ENCODE measurements at regions not wholly inside any gene's neighbourhood (a gene's known extent, or its start where the extent isn't known, plus 50 kb on each side); places are given as distances from the start of the nearest gene placed in this dataset.
"Not testable (repeated sequence)": the region's sequence is repeated elsewhere in the genome, so short reads cannot be mapped to it uniquely, and the experiment has no call there.

DNA sequence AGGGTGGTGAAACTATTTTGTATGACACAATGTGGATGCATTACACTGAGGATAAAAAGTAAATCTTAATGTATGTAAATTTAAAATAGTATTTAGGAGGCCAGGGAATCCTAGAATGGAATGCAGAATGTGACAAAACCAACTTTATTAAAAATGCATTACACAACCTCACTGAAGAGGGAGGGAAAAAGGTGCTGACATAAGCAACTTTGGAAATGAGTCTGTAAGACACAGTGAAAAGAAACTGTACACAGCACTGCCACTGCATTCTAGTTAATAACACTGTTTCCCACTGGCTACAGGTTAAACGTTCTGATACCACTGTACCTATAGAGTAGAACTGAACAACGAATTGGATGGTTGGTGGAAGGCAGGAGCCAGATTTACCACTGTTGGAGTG is 308.8 kb upstream of the DPP6 start:
- not testable (repeated sequence) for H3K36me3 ChIP-seq (ENCODE audit: control insufficient read depth in 2 of 2, insufficient read depth in 2 of 2, low read length in 1 of 2); H3K27me3 ChIP-seq (ENCODE audit: control insufficient read depth in 1 of 2, insufficient read depth in 2 of 2, low read length in 2 of 2); H3K4me1 ChIP-seq (ENCODE audit: control insufficient read depth in 2 of 2, insufficient read depth in 2 of 2, low read length in 1 of 2); H3K9me3 ChIP-seq (ENCODE audit: control insufficient read depth in 2 of 2, insufficient read depth in 1 of 2, low read depth in 1 of 2, low read length in 1 of 2); H3K27ac ChIP-seq (ENCODE audit: low read depth in 2 of 2, low read length in 1 of 2); H3K4me3 ChIP-seq (ENCODE audit: low read depth in 1 of 2, low read length in 2 of 2)
- 59 to 61% methylated on average over 2 of the region's 2 CpGs for WGBS, 2 donors

DNA sequence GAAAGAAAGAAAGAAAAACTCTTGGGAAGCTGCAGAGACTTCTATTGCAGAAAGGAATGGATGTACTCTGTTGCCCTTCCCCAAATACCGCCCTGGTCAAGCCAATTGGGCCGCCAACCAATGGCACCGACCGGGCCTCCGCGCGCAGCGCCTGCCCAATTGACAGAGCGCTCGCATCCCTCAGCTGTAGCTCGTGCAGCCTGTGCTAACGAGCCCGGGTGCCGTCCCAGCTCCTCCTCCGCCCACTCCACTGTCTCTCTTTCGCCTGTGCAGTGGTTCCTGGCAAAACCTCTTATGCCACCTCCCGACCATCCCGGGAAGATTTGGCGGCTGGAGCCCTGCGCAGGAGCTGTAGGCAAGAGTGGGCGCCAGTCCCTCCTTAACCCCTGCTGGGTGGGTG is 304.2 kb upstream of the DPP6 start:
- H3K27me3 ChIP-seq (ENCODE audit: control insufficient read depth in 1 of 2, insufficient read depth in 2 of 2, low read length in 2 of 2); H3K4me3 ChIP-seq (ENCODE audit: low read depth in 1 of 2, low read length in 2 of 2); H3K27ac ChIP-seq (ENCODE audit: low read depth in 2 of 2, low read length in 1 of 2); H3K36me3 ChIP-seq (ENCODE audit: control insufficient read depth in 2 of 2, insufficient read depth in 2 of 2, low read length in 1 of 2); H3K4me1 ChIP-seq (ENCODE audit: control insufficient read depth in 2 of 2, insufficient read depth in 2 of 2, low read length in 1 of 2); H3K9me3 ChIP-seq (ENCODE audit: control insufficient read depth in 2 of 2, insufficient read depth in 1 of 2, low read depth in 1 of 2, low read length in 1 of 2): not testable (repeated sequence)
- 17 to 26% methylated on average over 17 to 21 of the region's 21 CpGs for WGBS, 2 donors

DNA sequence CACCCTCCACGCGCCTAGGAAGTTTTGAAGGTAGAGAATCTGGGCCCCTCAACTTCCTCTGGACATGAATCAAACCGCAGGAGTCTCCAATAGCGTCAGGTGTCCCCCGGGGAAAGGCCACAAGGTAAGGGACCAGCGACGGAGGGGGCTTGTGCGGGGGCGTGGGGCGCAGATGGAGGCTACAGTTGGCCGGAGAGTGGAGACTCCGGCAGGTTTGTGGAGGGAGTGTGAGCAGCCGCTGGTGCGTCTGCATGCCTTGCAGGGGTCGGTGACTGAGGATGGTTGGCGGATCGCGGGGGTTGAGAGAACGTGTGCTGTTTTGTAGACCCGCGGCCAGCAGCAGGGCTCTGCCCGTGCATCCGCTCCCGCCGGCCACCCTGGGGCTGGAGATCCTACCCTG is 303.3 kb upstream of the DPP6 start:
- H3K4me3 ChIP-seq (ENCODE audit: low read depth in 1 of 2, low read length in 2 of 2), result peak overlapping the region in 1 of 2 donors; percentile 19
- not testable (repeated sequence) for H3K4me1 ChIP-seq (ENCODE audit: control insufficient read depth in 2 of 2, insufficient read depth in 2 of 2, low read length in 1 of 2); H3K27me3 ChIP-seq (ENCODE audit: control insufficient read depth in 1 of 2, insufficient read depth in 2 of 2, low read length in 2 of 2); H3K27ac ChIP-seq (ENCODE audit: low read depth in 2 of 2, low read length in 1 of 2); H3K36me3 ChIP-seq (ENCODE audit: control insufficient read depth in 2 of 2, insufficient read depth in 2 of 2, low read length in 1 of 2); H3K9me3 ChIP-seq (ENCODE audit: control insufficient read depth in 2 of 2, insufficient read depth in 1 of 2, low read depth in 1 of 2, low read length in 1 of 2)
- WGBS, 2 donors, result 6 to 10% methylated on average over 15 to 23 of the region's 25 CpGs

GRCh38 chr7:153765869-153766268 is 286.3 kb upstream of the DPP6 start:
- H3K4me3 ChIP-seq (ENCODE audit: low read depth in 1 of 2, low read length in 2 of 2); H3K9me3 ChIP-seq (ENCODE audit: control insufficient read depth in 2 of 2, insufficient read depth in 1 of 2, low read depth in 1 of 2, low read length in 1 of 2); H3K4me1 ChIP-seq (ENCODE audit: control insufficient read depth in 2 of 2, insufficient read depth in 2 of 2, low read length in 1 of 2); H3K27ac ChIP-seq (ENCODE audit: low read depth in 2 of 2, low read length in 1 of 2); H3K36me3 ChIP-seq (ENCODE audit: control insufficient read depth in 2 of 2, insufficient read depth in 2 of 2, low read length in 1 of 2); H3K27me3 ChIP-seq (ENCODE audit: control insufficient read depth in 1 of 2, insufficient read depth in 2 of 2, low read length in 2 of 2): not testable (repeated sequence)
- WGBS, 2 donors, result 90 to 91% methylated on average over 3 of the region's 3 CpGs

GRCh38 chr7:153766926-153767325 is 285.3 kb upstream of the DPP6 start:
- H3K36me3 ChIP-seq (ENCODE audit: control insufficient read depth in 2 of 2, insufficient read depth in 2 of 2, low read length in 1 of 2); H3K4me1 ChIP-seq (ENCODE audit: control insufficient read depth in 2 of 2, insufficient read depth in 2 of 2, low read length in 1 of 2); H3K4me3 ChIP-seq (ENCODE audit: low read depth in 1 of 2, low read length in 2 of 2); H3K27me3 ChIP-seq (ENCODE audit: control insufficient read depth in 1 of 2, insufficient read depth in 2 of 2, low read length in 2 of 2); H3K9me3 ChIP-seq (ENCODE audit: control insufficient read depth in 2 of 2, insufficient read depth in 1 of 2, low read depth in 1 of 2, low read length in 1 of 2); H3K27ac ChIP-seq (ENCODE audit: low read depth in 2 of 2, low read length in 1 of 2): not testable (repeated sequence)
- WGBS, 2 donors, result 63 to 69% methylated on average over 1 of the region's 1 CpG

DNA sequence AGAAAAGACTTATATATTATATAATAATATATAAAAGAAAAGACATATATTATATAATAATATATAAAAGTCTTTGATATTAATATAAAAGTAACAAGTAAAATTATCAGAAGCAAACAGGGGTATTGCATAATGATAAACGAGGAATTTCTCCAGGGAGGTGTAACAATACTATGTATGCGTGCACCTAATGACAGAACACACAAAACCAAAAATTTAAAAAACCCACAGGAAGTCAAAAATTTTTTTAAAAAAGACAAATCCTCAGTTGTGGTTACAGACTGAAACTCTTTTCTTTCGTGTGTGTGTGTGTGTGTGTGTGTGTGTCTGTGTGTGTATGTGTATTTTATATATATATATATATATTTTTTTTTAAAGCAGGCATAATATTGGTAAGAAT is 279.2 kb upstream of the DPP6 start:
- 58 to 63% methylated on average over 3 of the region's 3 CpGs for WGBS, 2 donors
- no peaks in the 10 kb centered on the region for H3K4me1 ChIP-seq (ENCODE audit: control insufficient read depth in 2 of 2, insufficient read depth in 2 of 2, low read length in 1 of 2)
- H3K9me3 ChIP-seq (ENCODE audit: control insufficient read depth in 2 of 2, insufficient read depth in 1 of 2, low read depth in 1 of 2, low read length in 1 of 2), result no peaks in the 10 kb centered on the region
- H3K27me3 ChIP-seq (ENCODE audit: control insufficient read depth in 1 of 2, insufficient read depth in 2 of 2, low read length in 2 of 2), result no peaks in the 10 kb centered on the region
- H3K4me3 ChIP-seq (ENCODE audit: low read depth in 1 of 2, low read length in 2 of 2), result no peak overlapping the region
- H3K36me3 ChIP-seq (ENCODE audit: control insufficient read depth in 2 of 2, insufficient read depth in 2 of 2, low read length in 1 of 2), result no peaks in the 10 kb centered on the region
- no peak overlapping the region for H3K27ac ChIP-seq (ENCODE audit: low read depth in 2 of 2, low read length in 1 of 2)

DNA sequence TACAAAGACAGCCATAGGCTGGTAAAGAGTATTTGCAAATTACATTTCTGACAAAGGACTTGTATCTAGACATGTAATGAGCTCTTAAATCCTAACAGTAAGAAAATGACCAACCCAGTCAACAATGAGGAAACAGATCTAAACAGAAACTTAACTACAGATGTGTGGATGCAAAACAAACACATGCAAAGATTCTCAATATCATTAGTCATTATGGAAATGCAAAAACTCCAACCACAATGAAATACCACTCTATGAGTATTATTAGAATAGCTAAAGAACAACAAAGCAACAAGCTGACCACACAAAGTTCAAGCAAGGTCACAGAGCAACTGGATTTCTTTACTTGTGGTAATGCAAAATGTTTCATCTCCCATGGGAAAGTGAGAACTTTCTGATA is 275.3 kb upstream of the DPP6 start:
- not testable (repeated sequence) for H3K4me1 ChIP-seq (ENCODE audit: control insufficient read depth in 2 of 2, insufficient read depth in 2 of 2, low read length in 1 of 2); H3K9me3 ChIP-seq (ENCODE audit: control insufficient read depth in 2 of 2, insufficient read depth in 1 of 2, low read depth in 1 of 2, low read length in 1 of 2); H3K4me3 ChIP-seq (ENCODE audit: low read depth in 1 of 2, low read length in 2 of 2); H3K27ac ChIP-seq (ENCODE audit: low read depth in 2 of 2, low read length in 1 of 2); H3K27me3 ChIP-seq (ENCODE audit: control insufficient read depth in 1 of 2, insufficient read depth in 2 of 2, low read length in 2 of 2); H3K36me3 ChIP-seq (ENCODE audit: control insufficient read depth in 2 of 2, insufficient read depth in 2 of 2, low read length in 1 of 2)

- not testable (repeated sequence) for H3K9me3 ChIP-seq (ENCODE audit: control insufficient read depth in 2 of 2, insufficient read depth in 1 of 2, low read depth in 1 of 2, low read length in 1 of 2); H3K4me1 ChIP-seq (ENCODE audit: control insufficient read depth in 2 of 2, insufficient read depth in 2 of 2, low read length in 1 of 2); H3K4me3 ChIP-seq (ENCODE audit: low read depth in 1 of 2, low read length in 2 of 2); H3K27ac ChIP-seq (ENCODE audit: low read depth in 2 of 2, low read length in 1 of 2); H3K36me3 ChIP-seq (ENCODE audit: control insufficient read depth in 2 of 2, insufficient read depth in 2 of 2, low read length in 1 of 2); H3K27me3 ChIP-seq (ENCODE audit: control insufficient read depth in 1 of 2, insufficient read depth in 2 of 2, low read length in 2 of 2)
These were observed 254.8 kb upstream of the DPP6 start for GRCh38 chr7:153797363-153797762.

DNA sequence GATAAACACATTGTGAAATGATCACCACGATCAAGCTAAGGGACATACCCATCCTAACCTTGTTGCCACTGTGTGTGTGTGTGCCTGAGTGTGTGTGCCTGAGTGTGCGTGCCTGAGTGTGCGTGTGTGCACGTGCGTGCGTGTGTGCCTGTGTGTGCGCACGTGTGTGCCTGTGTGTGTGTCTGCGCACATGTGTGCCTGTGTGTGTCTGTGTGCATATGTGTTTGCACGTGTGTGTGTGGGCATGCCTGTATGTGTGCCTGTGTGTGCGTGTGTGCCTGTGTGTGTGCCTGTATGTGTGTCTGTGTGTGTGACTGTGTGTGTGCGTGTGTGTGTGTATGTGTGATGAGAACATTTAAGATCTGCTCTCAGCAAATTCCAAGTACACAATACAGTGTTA is 244.1 kb upstream of the DPP6 start:
- H3K4me3 ChIP-seq (ENCODE audit: low read depth in 1 of 2, low read length in 2 of 2), result no peak overlapping the region
- H3K27ac ChIP-seq (ENCODE audit: low read depth in 2 of 2, low read length in 1 of 2), result no peak overlapping the region
- no peaks in the 10 kb centered on the region for H3K36me3 ChIP-seq (ENCODE audit: control insufficient read depth in 2 of 2, insufficient read depth in 2 of 2, low read length in 1 of 2)
- H3K27me3 ChIP-seq (ENCODE audit: control insufficient read depth in 1 of 2, insufficient read depth in 2 of 2, low read length in 2 of 2), result no peaks in the 10 kb centered on the region
- H3K9me3 ChIP-seq (ENCODE audit: control insufficient read depth in 2 of 2, insufficient read depth in 1 of 2, low read depth in 1 of 2, low read length in 1 of 2), result peaks cover 0 to 3% of the 10 kb centered on the region in 2 donors
- 93 to 94% methylated on average over 12 of the region's 12 CpGs for WGBS, 2 donors
- H3K4me1 ChIP-seq (ENCODE audit: control insufficient read depth in 2 of 2, insufficient read depth in 2 of 2, low read length in 1 of 2), result no peaks in the 10 kb centered on the region

GRCh38 chr7:153829525-153829924 is 222.7 kb upstream of the DPP6 start:
- Histone ChIP-seq H3K36me3 (ENCODE audit: control insufficient read depth in 2 of 2, insufficient read depth in 2 of 2, low read length in 1 of 2) (no peaks in the 10 kb centered on the region), H3K4me3 (ENCODE audit: low read depth in 1 of 2, low read length in 2 of 2) (no peak overlapping the region), H3K27me3 (ENCODE audit: control insufficient read depth in 1 of 2, insufficient read depth in 2 of 2, low read length in 2 of 2) (no peaks in the 10 kb centered on the region), H3K9me3 (ENCODE audit: control insufficient read depth in 2 of 2, insufficient read depth in 1 of 2, low read depth in 1 of 2, low read length in 1 of 2) (peaks cover 0 to 2% of the 10 kb centered on the region in 2 donors), H3K4me1 (ENCODE audit: control insufficient read depth in 2 of 2, insufficient read depth in 2 of 2, low read length in 1 of 2) (no peaks in the 10 kb centered on the region), H3K27ac (ENCODE audit: low read depth in 2 of 2, low read length in 1 of 2) (no peak overlapping the region)
- WGBS, 2 donors, result 76% methylated on average over 9 of the region's 9 CpGs

DNA sequence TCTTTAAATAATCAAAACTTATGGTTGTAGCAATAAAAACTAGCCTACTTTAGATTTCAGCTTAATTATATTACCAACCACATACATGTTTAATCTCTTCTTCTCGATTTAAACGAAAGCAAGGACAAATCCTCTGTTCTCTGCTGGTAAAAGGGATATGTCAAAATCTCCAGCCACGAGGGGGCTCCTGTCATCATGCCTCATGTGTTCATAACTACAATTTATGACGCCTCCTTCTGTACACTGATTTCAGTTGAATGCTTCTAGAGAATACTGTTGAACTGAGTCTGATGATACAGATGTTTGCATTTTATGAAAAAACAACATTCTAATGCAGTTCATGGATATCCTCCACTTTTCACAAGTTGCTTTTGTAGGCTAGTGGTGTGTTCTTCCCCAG is 220.0 kb upstream of the DPP6 start:
- no peak overlapping the region for H3K27ac ChIP-seq (ENCODE audit: low read depth in 2 of 2, low read length in 1 of 2)
- peaks cover 0 to 2% of the 10 kb centered on the region in 2 donors for H3K9me3 ChIP-seq (ENCODE audit: control insufficient read depth in 2 of 2, insufficient read depth in 1 of 2, low read depth in 1 of 2, low read length in 1 of 2)
- H3K4me3 ChIP-seq (ENCODE audit: low read depth in 1 of 2, low read length in 2 of 2), result no peak overlapping the region
- no peaks in the 10 kb centered on the region for H3K4me1 ChIP-seq (ENCODE audit: control insufficient read depth in 2 of 2, insufficient read depth in 2 of 2, low read length in 1 of 2)
- H3K36me3 ChIP-seq (ENCODE audit: control insufficient read depth in 2 of 2, insufficient read depth in 2 of 2, low read length in 1 of 2), result no peaks in the 10 kb centered on the region
- H3K27me3 ChIP-seq (ENCODE audit: control insufficient read depth in 1 of 2, insufficient read depth in 2 of 2, low read length in 2 of 2), result no peaks in the 10 kb centered on the region
- 67 to 72% methylated on average over 4 of the region's 4 CpGs for WGBS, 2 donors
